ENCODE measurements at regions not wholly inside any gene's neighbourhood (a gene's known extent, or its start where the extent isn't known, plus 50 kb on each side); places are given as distances from the start of the nearest gene placed in this dataset.

DNA sequence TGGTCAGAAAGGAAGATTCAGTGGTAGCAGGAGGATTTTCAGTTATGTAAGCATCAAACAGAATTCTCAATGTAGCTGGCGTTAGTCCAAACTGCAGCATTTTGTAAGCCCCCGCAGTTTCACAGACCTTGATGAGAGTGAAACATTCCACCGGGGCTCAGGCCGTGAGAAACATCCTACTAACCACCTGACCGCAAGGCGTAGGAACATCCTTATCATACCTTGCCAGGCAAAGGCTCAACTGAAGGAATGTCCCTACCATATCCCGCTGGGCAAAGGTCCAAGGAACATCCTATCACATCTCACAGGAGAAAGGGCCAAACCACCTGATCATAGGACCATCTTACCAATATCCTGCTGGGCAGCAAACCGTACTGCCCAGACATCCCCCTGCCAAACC, 624.8 kb upstream of the TMEM132C start:
- no peak for DNase-seq

DNA sequence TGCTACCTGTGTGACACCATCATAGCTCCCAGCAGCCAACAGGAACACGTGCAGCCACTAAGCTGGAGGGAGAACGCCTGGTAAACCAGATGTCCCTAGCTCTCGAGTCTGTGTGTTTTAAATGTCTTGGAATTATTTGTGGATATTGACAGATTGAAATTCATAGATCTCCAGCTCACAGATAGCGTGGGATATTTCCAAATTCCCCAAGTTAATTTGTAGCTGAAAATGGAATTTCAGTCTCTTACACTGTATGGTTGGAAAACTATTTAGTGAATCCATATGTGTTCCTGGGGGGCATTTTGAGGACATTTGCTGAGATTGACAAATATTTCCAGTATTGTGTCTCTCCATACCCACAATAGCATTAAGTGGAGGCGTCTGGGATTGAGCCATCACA, 618.6 kb upstream of the TMEM132C start:
- DNase-seq, result no peak

DNA sequence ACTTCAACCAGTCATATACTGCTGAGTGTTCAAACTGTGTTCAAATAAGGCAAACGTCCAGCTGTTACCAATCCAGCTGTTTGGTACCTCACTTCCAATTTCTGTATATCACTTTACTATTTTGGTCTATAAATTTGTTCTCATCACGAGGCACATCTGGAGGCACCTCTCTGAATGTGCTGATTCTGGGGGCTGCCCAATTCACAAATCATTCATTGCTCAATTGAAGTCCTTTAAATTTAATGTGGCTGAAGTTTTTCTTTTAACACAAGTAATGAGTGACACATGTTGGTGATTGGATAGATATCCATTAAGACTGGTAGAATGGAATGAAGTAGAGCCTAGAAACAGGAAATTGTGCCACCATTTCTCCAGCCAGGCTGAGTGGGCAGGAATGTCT, 617.0 kb upstream of the TMEM132C start:
- DNase-seq, result no peak

GRCh38 chr12:127650626-127651025, 616.3 kb upstream of the TMEM132C start:
- DNase-seq, result no peak

GRCh38 chr12:127652281-127652680, 614.7 kb upstream of the TMEM132C start:
- DNase-seq, result no peak

DNA sequence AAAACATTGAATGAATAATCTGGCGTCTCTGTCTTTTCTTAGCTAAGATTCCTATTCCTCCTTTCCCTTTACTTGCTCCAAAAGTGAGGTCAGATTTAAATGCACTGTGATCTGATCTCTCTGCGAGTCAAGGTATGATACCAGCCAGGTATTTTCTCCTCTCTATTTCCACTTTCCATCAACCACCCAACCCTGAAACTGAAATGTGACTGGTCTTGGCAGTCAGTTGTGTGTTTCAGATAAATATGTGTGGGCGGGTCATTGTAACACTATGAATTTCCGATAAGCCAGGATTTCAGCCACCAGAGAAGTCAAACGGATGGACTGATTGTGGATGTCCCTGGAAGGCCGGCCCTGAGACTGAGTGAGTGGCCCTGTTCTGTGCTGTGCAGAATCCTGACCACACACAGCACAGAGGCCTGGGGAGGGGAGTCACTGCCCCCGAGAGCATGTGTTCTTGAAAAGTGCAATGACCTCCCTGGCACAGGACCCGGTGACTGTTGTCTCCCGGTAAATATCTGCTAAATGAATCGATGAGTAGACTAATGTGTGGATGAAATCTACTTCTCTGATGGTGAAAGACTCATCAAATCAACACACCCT, 612.5 kb upstream of the TMEM132C start:
- no peak for DNase-seq

GRCh38 chr12:127655691-127656090, 611.3 kb upstream of the TMEM132C start:
- DNase-seq, result no peak

- no peak for DNase-seq
These were observed 610.7 kb upstream of the TMEM132C start for GRCh38 chr12:127656266-127656665.

DNA sequence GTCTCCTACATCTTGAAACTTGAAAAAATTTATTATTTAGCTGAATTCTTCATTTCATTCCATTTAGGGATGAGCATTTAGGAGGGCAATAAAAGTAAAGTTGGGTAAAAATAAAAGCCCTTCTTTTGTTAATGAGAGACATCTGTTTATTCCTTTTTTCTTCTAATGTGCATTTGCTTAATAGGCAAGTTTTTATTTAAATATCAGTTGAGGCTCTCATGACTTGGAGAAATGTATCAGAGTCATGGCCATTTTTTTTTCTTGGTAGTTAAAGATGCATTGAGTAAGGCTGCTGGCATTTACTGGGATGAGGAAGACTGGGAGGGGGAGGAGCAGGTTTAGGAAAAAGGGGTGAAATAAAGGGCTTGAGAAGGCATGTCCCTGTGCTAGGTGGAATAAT, 609.9 kb upstream of the TMEM132C start:
- no peak for DNase-seq

DNA sequence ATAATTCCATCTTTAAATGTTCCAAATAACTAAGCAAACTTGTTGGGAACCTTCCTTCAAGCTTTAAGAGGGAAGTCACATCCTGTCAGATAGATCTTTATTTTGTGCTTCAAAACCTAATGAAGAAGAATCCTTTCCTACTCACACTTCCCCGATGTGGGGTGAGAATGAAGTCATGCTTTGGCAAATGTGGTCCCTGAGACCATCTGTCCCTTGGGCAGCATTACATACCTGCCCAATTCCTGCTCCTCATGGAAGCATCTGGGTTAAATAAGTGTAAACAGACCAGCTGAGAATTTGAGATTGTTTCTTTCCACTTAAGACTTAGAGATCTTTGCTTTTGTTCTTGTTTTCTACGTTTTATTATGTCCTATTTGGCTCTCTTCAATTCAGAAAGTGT, 606.0 kb upstream of the TMEM132C start:
- DNase-seq, result no peak

DNA sequence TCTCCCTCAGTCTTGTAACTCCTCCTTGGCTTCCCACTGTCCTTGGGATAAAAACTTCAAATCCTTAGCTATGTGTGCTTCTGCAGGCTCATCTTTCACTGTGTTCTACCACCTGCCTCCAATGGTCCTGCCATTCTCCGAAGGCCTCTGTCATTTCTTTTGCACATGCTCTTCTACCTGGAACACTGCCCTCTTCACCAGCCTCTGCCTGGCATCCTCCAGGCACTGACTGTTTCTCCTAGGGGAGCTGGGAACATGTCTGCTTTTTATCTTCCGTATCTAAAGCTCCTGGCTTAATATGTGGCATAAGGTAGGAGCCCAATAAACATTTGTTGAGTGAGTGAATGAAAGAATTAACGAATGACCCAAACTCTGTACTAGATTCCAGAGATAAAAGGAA, 603.3 kb upstream of the TMEM132C start:
- no peak for DNase-seq

- no peak for DNase-seq
These were observed 602.1 kb upstream of the TMEM132C start for GRCh38 chr12:127664901-127665300.

DNA sequence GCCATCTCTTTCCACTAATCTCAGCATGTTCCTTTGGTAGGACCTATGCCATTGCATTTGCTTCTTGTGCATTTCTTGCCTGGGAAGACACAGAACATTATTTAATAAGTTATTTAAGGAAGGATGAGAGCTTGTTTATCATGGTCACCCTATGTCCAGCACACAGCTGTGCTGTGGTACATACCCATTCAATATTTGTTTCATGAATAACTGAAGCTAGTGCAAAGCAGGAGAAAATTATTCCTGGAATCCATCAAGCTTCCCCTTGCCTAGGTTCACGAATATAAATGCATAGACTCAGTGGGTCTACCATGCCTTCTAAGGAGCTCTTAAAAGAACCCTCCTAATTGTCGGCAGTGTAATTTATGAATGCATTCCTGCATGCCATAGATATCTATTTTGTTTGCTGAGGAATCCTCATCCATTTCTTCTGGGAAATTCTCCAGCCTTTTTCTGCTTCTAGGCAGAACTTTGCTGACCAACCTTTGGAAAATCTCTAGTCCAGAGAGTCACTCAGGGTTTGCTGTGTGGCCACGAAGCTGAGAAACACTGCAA, 599.8 kb upstream of the TMEM132C start:
- DNase-seq, result no peak

- DNase-seq, result no peak
These were observed 596.7 kb upstream of the TMEM132C start for GRCh38 chr12:127670294-127670693.

GRCh38 chr12:127670796-127671195, 596.2 kb upstream of the TMEM132C start:
- no peak for DNase-seq

DNA sequence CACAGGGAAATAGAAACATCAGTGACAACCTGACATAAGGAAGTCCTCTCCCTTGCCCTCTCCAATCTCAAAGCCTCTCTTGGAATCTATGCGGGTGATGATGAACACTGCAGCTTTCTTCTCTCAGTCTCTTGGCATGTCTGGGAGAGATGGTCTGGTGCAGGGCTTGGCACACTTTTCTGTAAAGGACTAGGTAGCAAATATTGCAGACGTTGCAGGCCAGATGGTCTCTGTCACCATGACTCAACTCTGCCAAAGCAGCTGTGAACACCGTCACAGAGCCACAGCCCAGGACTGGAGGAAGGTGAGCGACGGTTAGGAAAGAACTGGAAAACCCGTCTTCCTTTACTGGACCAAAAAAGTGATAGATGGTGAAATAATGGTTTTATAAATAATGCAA, 591.0 kb upstream of the TMEM132C start:
- DNase-seq, result no peak

- peak; percentile 50 for DNase-seq
These were observed 589.3 kb upstream of the TMEM132C start for GRCh38 chr12:127677537-127678131.

- DNase-seq, result no peak
These were observed 588.0 kb upstream of the TMEM132C start for GRCh38 chr12:127678945-127679344.

GRCh38 chr12:127680516-127680915, 586.5 kb upstream of the TMEM132C start:
- no peak for DNase-seq

- DNase-seq, result no peak
These were observed 585.7 kb upstream of the TMEM132C start for GRCh38 chr12:127681151-127681754.

GRCh38 chr12:127685491-127685890, 581.5 kb upstream of the TMEM132C start:
- DNase-seq, result no peak

GRCh38 chr12:127685931-127686330, 581.0 kb upstream of the TMEM132C start:
- no peak for DNase-seq

DNA sequence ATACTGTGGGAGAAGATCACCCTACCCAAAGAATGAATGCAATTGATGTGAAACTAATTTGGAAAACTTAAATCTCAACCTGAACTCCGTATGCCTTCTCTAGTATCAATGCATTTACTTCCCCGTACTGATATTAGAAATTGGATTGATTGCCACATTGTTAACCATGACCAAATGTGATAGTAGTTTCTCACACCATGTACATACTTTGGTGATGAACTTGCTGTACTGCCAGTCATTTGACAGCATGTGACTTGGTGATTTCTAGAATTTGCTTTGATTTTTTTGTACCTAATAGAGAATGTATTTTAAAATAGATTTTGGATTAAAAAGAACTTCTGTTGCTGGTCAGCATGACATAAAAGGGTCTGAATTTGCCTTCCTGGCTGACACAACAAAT, 579.8 kb upstream of the TMEM132C start:
- no peak for DNase-seq

DNA sequence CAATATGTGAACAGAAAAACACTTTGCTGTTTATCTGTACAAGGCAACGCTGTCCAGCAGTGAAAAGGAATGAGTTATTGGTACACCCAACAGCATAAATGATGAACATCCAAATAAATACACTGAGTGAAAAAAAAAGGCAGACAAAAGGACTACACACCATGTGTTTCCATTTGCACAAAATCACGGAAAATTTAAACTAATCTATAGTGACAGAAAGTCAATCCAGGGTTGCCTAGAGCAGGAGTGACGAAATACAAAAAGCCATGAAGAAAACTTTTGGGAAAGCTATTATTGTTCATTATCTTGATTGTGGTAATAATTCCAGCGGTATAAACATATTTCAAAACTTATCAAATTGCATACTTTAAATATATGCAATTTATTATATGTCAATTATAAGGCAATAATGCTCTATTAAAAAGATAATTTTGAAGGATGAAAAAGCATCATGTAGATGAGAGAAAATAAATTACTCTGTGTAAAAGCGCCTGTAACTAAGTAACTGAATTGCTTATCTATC, 578.0 kb upstream of the TMEM132C start:
- DNase-seq, result no peak
